Breast epithelium (tissue), 4 donors: ENCODE measurements at regions not wholly inside any gene's neighbourhood (a gene's known extent, or its start where the extent isn't known, plus 50 kb on each side); places are given as distances from the start of the nearest gene placed in this dataset.
"Not testable (repeated sequence)": the region's sequence is repeated elsewhere in the genome, so short reads cannot be mapped to it uniquely, and the experiment has no call there.

Experiments used
- DNase-seq, 2 donors: peaks; one replicate each; pipeline ENCODE4 v3.0.0-alpha.2; 2019; ENCODE audit warnings: low spot score in 2 of 2
- H3K27ac ChIP-seq, 2 donors: fragments of 200-600 bp; sonication (generic) in 1 of 2; one replicate each; pipeline ENCODE4 v1.5.1; 2016 to 2019; ENCODE audit warnings: mild to moderate bottlenecking in 1 of 2
- H3K27me3 ChIP-seq, 2 donors: fragments of 200-600 bp; sonication (generic) in 1 of 2; one replicate each; pipeline versions ENCODE4 v1.5.1 to v1.6.0; 2017 to 2019; ENCODE audit warnings: control low read depth in 1 of 2, mild to moderate bottlenecking in 1 of 2
- H3K36me3 ChIP-seq: fragments of 200-600 bp; one replicate; pipeline ENCODE4 v1.5.1; 2019
- H3K4me1 ChIP-seq, 2 donors: fragments of 200-600 bp; sonication (generic); one replicate each; pipeline ENCODE4 v1.5.1; 2016 to 2019; ENCODE audit warnings: control low read depth in 1 of 2
- H3K4me3 ChIP-seq, 3 donors: fragments of 200-600 bp; sonication (generic); 1 replicate in 2 of 3; 2 replicates in 1 of 3; pipeline ENCODE4 v1.5.1; 2016 to 2019; ENCODE audit warnings: mild to moderate bottlenecking in 3 of 3, moderate library complexity in 2 of 3
- H3K9me3 ChIP-seq, 2 donors: fragments of 200-600 bp; sonication (generic) in 1 of 2; one replicate each; pipeline ENCODE4 v1.5.1; 2016 to 2019; ENCODE audit warnings: control low read depth in 1 of 2
- intact Hi-C: fragments of 100-400 bp; cut with DNase I; formaldehyde crosslinking; loops from one replicate; pipeline ENCODE4 v1.15.1; 2023; ENCODE audit warnings: low total_unique reads
- TF ChIP-seq, protein P1 (sequence below), 3 donors: fragments of 450-650 bp; IDR thresholded peaks; one replicate each; pipeline ENCODE4 v1.5.1; 2016 to 2017; ENCODE audit warnings: antibody characterized with exemption in 3 of 3, mild to moderate bottlenecking in 3 of 3, moderate library complexity in 3 of 3

DNA sequence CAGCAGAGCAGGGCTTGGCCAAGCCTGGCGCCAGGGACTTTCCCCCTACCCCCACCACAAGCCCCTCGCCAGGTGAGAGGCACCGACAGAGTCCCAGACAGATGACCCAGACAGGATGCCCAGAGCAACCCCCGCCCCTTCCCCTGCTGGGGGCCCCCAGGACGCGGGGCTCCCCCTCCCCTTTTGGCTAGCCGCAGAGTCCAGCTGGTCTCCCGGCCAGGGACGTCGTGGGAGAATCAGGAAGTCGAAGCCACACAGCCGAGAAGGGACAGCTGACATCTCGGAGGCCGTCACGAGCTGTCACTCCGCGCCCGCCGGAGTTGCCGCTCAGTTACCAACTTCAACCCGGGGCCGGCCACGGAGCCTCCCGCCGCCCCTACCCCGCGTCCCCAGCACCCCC is 84.6 kb upstream of the FRG2C start:
- H3K27me3 ChIP-seq, H3K9me3 ChIP-seq, DNase-seq, H3K27ac ChIP-seq, intact Hi-C loops, H3K36me3 ChIP-seq, H3K4me1 ChIP-seq: not testable (repeated sequence)
- H3K4me3 ChIP-seq: peak overlapping the region; percentile 34 to 64 (median 55)

DNA sequence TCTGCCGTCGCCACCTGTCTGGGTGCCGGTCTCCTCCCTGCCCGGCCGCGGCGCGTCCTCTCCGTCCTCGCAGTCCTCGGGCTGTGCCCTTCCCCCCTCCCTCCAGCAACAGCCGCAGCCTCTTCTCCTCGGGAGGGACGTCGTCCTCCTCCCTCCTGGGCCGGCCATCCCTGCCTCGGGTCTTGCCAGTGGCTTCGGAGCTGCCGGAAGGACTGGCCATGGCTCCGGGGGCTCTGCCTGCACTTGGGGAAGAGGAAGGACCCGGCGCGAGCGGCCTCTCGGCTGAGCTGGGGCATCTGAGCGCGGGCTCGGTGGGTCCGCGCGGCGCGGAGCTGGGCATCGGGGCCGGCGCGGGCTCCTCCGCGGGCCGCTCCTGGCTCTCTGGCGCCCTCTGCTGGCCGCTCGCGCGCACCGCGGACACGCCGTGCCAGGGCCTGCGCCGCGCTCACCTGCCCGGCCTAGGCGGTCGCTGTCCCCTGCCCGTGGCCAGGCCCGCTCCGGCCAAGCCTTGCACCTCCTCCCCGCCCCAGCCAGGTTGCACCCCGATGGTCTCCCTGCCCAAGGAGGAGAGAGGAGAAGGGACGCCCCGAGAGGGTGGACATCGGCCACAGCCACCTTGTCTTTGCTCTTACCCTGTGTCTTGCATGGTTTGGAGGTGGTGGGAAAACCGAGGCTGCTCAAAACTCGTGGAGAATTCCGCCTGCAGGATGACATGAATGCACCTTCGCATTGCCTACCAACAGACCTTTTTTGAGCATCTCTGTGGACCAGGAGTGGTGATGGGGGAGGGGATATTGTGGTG is 83.9 kb upstream of the FRG2C start:
- intact Hi-C loops, H3K27ac ChIP-seq, H3K9me3 ChIP-seq, H3K4me1 ChIP-seq, H3K27me3 ChIP-seq, H3K36me3 ChIP-seq: not testable (repeated sequence)
- peak in 1 of 2 donors; percentile 19 for DNase-seq
- TF ChIP-seq, protein P1, sequence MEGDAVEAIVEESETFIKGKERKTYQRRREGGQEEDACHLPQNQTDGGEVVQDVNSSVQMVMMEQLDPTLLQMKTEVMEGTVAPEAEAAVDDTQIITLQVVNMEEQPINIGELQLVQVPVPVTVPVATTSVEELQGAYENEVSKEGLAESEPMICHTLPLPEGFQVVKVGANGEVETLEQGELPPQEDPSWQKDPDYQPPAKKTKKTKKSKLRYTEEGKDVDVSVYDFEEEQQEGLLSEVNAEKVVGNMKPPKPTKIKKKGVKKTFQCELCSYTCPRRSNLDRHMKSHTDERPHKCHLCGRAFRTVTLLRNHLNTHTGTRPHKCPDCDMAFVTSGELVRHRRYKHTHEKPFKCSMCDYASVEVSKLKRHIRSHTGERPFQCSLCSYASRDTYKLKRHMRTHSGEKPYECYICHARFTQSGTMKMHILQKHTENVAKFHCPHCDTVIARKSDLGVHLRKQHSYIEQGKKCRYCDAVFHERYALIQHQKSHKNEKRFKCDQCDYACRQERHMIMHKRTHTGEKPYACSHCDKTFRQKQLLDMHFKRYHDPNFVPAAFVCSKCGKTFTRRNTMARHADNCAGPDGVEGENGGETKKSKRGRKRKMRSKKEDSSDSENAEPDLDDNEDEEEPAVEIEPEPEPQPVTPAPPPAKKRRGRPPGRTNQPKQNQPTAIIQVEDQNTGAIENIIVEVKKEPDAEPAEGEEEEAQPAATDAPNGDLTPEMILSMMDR (IDR thresholded peaks at IDR 0.05): peak in 1 of 3 donors; percentile 56
- peak overlapping the region; percentile 34 to 64 (median 55) for H3K4me3 ChIP-seq

DNA sequence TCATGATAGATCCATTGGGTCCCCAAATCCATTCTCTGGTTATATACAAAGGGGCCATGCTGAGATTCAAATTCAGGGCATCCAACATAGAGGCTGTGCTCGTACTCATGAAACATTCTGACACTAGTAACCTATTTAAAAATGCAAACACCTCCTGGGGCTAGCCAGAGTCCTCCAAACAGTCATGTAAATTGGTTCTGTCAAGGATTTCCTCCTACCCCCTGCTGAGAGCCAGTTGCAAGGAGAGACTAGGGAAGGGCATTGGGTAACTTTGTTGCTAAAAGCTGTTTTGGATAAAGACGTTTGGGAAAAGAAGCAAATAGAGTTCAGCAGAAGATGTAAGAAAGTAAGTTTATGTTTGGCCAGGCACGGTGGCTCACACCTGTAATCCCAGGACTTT is 81.6 kb upstream of the FRG2C start:
- H3K9me3 ChIP-seq, intact Hi-C loops, H3K27me3 ChIP-seq, DNase-seq, H3K27ac ChIP-seq, H3K4me1 ChIP-seq, H3K36me3 ChIP-seq, H3K4me3 ChIP-seq: not testable (repeated sequence)

DNA sequence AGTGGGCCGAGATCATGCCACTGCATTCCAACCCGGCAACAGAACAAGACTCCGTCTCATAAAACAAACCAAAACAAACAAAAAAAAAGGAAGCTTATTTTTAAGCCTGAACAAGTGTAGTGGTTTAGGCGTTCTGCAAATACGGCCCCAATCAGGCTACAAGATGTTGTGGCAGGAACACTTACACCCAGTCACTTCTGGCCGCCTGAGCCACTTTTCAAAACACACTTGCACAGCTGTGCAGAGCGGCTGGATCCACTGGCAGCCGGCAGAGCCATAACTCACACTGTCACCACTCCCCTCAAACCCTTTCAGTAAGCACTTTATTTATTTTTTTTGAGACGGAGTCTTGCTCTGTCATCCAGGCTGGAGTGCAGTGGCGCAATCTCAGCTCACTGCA is 81.0 kb upstream of the FRG2C start:
- H3K27me3 ChIP-seq, H3K4me3 ChIP-seq, H3K9me3 ChIP-seq, H3K36me3 ChIP-seq, H3K4me1 ChIP-seq, intact Hi-C loops, DNase-seq, H3K27ac ChIP-seq: not testable (repeated sequence)

DNA sequence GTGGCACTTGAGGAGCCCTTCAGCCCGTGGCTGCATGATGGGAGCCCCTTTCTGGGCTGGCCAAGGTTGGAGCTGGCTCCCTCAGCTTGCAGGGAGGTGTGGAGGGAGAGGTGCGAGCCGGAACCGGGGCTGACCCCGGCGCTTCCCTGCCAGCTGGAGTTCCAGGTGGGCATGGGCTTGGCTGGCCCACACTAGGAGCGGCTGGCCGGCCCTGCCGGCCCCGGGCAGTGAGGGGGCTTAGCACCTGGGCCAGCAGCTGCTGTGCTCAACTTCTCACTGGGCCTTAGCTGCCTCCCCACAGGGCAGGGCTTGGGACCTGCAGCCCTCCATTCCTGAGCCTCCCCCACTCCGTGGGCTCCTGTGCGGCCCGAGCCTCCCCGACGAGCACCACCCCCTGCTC is 76.4 kb upstream of the FRG2C start:
- intact Hi-C loops, DNase-seq, H3K27ac ChIP-seq, H3K9me3 ChIP-seq, H3K27me3 ChIP-seq, H3K4me3 ChIP-seq, H3K4me1 ChIP-seq, H3K36me3 ChIP-seq: not testable (repeated sequence)

DNA sequence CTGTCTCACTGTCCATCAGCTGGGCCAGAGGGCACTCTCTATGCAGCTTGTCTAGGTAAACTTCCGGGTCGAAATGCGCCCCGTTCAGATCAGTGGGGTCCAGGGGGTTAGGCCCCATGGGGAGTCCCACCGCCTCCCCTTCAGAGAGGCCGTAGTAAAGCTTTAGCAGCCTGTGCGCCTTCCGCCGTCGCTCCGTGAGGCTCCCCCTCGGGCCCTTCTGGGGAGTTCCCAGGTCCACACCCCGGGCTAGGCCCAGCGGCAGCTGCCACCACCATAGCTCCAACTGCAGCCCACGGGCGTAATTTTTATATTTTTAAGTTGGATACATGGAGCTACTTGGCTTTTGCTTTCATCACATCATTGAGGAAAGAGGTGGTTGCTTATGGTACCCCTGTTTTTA is 73.7 kb upstream of the FRG2C start:
- intact Hi-C loops, H3K27ac ChIP-seq, H3K4me3 ChIP-seq, H3K4me1 ChIP-seq, DNase-seq, H3K9me3 ChIP-seq, H3K36me3 ChIP-seq, H3K27me3 ChIP-seq: not testable (repeated sequence)

DNA sequence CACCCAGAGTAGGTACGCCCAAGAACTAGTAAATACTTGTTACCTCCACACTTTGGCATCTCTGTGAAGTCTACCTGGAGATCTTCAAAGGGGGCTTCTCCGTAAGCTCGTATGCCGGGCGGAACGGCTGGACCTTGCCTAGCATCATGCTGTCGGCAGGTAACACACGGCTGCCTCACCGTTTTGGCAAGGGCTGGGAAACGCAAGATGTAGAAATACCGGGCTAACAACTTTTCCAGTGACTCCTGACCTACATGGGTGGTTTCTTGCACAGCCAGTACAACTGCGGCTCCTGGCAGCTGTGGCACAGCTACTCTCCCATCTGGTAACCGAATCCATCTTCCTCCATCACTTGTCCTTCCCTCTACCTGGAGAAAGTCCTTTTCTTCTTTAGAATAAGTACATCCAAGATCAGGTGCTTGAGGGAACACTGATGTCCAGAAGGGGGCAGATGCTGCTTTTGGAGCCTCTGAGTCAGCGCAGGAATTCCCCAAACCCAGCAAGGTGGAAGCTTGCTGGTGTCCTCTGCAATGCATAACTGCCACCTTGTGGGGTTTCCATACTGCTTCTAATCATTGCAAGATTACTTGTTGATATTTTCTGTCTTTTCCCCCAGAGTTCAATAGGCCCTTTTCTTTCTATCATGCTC is 59.7 kb upstream of the FRG2C start:
- H3K27me3 ChIP-seq, H3K36me3 ChIP-seq, H3K9me3 ChIP-seq, intact Hi-C loops, H3K4me3 ChIP-seq, H3K27ac ChIP-seq, H3K4me1 ChIP-seq: not testable (repeated sequence)
- peak in 1 of 2 donors; percentile 38 for DNase-seq

DNA sequence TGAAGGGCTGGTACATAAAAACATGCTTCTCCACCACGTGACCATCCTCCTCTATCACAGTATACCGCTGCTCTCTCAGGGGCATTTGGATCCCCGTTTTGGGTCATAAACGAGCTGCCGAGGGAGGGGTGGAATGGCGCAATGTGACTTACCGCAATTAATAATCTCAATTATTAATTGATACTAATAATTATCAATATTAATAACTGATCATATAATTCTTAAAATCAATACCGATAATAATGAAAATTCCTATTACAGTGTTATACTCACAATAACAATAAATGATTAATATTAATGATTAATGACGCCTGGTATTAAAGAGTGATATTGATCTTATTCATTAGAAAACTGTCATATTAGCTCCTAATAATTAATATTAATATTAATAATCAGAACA is 56.1 kb upstream of the FRG2C start:
- H3K4me1 ChIP-seq, H3K27ac ChIP-seq, DNase-seq, H3K9me3 ChIP-seq, H3K4me3 ChIP-seq, H3K36me3 ChIP-seq, intact Hi-C loops: not testable (repeated sequence)
- H3K27me3 ChIP-seq: peaks cover 0 to 11% of the 10 kb centered on the region in 2 donors

DNA sequence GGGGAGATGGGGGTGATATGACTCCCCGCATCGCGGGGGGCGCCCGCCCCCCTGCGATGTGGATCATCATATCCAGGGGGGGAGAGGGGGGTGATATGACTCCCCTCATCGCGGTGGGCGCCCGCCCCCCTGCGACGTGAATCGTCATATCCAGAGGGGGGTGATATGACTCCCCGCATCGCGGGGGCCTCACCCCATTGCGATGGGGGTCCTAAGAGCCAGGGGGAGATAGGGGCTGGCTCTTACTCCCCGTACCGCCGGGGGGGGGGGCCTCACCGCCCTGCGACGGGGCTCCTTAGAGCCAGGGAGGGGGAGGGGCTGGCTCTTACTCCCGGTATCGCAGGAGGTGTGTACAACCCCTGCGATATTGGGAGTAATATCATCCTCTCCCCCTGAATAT is 54.5 kb upstream of the FRG2C start:
- H3K4me1 ChIP-seq, DNase-seq, H3K27ac ChIP-seq, H3K36me3 ChIP-seq, intact Hi-C loops, H3K9me3 ChIP-seq: not testable (repeated sequence)
- Histone ChIP-seq H3K27me3 (peaks cover 0 to 11% of the 10 kb centered on the region in 2 donors), H3K4me3 (peak overlapping the region in 1 of 3 donors; percentile 15)
